Ovary (tissue), 7 donors: ENCODE measurements at regions not wholly inside any gene's neighbourhood (a gene's known extent, or its start where the extent isn't known, plus 50 kb on each side); places are given as distances from the start of the nearest gene placed in this dataset.

Source experiments
- DNase-seq, 5 donors: peaks; one replicate each; pipeline ENCODE4 v3.0.0-alpha.2; 2019 to 2020
- H3K27ac ChIP-seq, 2 donors: fragments of 200-600 bp; one replicate each; pipeline versions ENCODE4 v1.5.1 to v1.8.0; 2019 to 2022
- H3K27me3 ChIP-seq: fragments of 200-600 bp; one replicate; pipeline ENCODE4 v1.8.0; 2022
- H3K36me3 ChIP-seq: fragments of 200-600 bp; sonication (generic); one replicate; pipeline ENCODE4 v1.5.1; 2019
- H3K4me1 ChIP-seq: one replicate; pipeline ENCODE4 v1.8.1; 2013; ENCODE audit warnings: mild to moderate bottlenecking, moderate library complexity; ENCODE audit not compliant: insufficient read depth
- H3K4me3 ChIP-seq: fragments of 200-600 bp; sonication (generic); one replicate; pipeline ENCODE4 v1.5.1; 2017
- H3K9me3 ChIP-seq, 2 donors: fragments of 200-600 bp in 1 of 2; sonication (generic) in 1 of 2; one replicate each; pipeline versions ENCODE4 v1.5.1 to v1.8.1; 2013 to 2019; ENCODE audit warnings: mild to moderate bottlenecking in 1 of 2, moderate library complexity in 1 of 2
- CTCF ChIP-seq, 3 donors: fragments of 450-650 bp in 2 of 3; fragments of 200-600 bp in 1 of 3; IDR thresholded peaks; one replicate each; pipeline versions ENCODE4 v1.5.1 to v1.8.0; 2016 to 2022; ENCODE audit warnings: antibody characterized with exemption in 3 of 3, mild to moderate bottlenecking in 1 of 3
- EP300 ChIP-seq: sonication (generic); formaldehyde crosslinking; IDR thresholded peaks from one replicate; pipeline ENCODE4 v1.6.1; 2017; ENCODE audit warnings: antibody characterized with exemption
- POLR2A ChIP-seq: fragments of 450-650 bp; IDR thresholded peaks from one replicate; pipeline ENCODE4 v1.6.1; 2017; ENCODE audit warnings: antibody characterized with exemption, mild to moderate bottlenecking, moderate library complexity
- WGBS, 3 donors: extraction: QIAGEN DNeasy Blood & Tissue Kit in 1 of 3; methylation state at CpG; one replicate each; pipeline versions ENCODE4 v1.1.5 to v1.1.7; 2013 to 2017; 5-methylcytosine and 5-hydroxymethylcytosine counted together
- intact Hi-C, 4 donors: fragments of 100-400 bp; cut with DNase I; formaldehyde crosslinking; loops; one replicate each; pipeline versions ENCODE4 v1.11.0 to v1.15.1; 2022 to 2023
- donor health status: DM: no; HTN: no; CAD: no; lungs with moderate emphysema.
- donor health status: DM: no; HTN: no; CAD: no.
- donor health status: Bipolar disorder and iron deficiency.
- donor health status: DM: no; HTN: no; CAD: no.
- donor health status: DM: yes; HTN: yes; CAD: no.

- Histone ChIP-seq H3K27me3 (no peaks in the 10 kb centered on the region), H3K27ac (no peak overlapping the region), H3K4me3 (no peak overlapping the region), H3K9me3 (no peaks in the 10 kb centered on the region), H3K36me3 (no peaks in the 10 kb centered on the region), H3K4me1 (no peaks in the 10 kb centered on the region)
- intact Hi-C loops: loop anchor here in 1 of 4 donors (2.0 kb wide), 1 partner anchor 17 kb away; no protein-coding TSS in a partner anchor
- DNase-seq: no peak
- TF ChIP-seq POLR2A (no peak), CTCF (IDR thresholded peaks at IDR 0.05) (no peak), EP300 (no peak)
These were observed 52.1 kb upstream of the CD5L start for GRCh38 chr1:157893686-157894085.

DNA sequence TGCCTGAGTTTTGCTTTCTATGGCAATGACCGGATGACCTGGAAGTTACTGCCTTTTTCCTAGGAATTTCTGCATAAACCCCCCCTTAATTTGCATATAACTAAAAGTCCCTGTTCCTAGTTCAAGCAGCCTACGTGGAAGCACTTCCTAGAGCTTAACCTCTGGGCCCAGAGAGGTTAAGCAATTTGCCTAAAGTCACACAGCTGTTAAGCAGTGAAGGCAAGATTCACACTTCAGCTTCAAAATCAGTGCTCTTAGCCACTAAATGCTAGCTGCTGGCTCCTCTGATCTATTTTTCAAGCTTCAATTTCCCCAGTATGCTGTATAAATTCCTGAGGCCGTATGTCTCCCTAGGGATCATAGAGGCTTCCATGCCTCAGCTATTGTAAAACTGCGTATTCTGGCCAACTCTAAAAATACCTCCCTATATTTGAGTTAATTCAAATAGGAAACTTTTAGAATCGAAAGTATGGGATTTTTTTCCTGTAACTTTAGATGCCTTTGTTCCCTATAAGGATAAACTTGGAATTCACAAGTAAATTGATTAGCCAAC is 53.1 kb upstream of the CD5L start:
- no peaks in the 10 kb centered on the region for H3K36me3 ChIP-seq
- H3K27ac ChIP-seq: no peak overlapping the region
- no peak overlapping the region for H3K4me3 ChIP-seq
- 41 to 56% (median 45%) methylated on average over 5 of the region's 5 CpGs for WGBS, 3 donors
- no peaks in the 10 kb centered on the region for H3K27me3 ChIP-seq
- no peak for DNase-seq
- H3K9me3 ChIP-seq: no peaks in the 10 kb centered on the region
- no peaks in the 10 kb centered on the region for H3K4me1 ChIP-seq
- TF ChIP-seq EP300 (no peak), CTCF (IDR thresholded peaks at IDR 0.05) (no peak), POLR2A (no peak)
- intact Hi-C loops: loop anchor here in 1 of 4 donors (2.0 kb wide), 1 partner anchor 18 kb away; no protein-coding TSS in a partner anchor

GRCh38 chr1:157910270-157910669 is 68.7 kb upstream of the CD5L start:
- Histone ChIP-seq H3K4me3 (no peak overlapping the region), H3K36me3 (no peaks in the 10 kb centered on the region)
- intact Hi-C loops: no loop called here

GRCh38 chr1:157915859-157916258 is 74.3 kb upstream of the CD5L start:
- DNase-seq: no peak
- H3K27ac ChIP-seq: no peak overlapping the region
- TF ChIP-seq EP300: no peak
- H3K36me3 ChIP-seq: no peaks in the 10 kb centered on the region
- H3K4me1 ChIP-seq: no peaks in the 10 kb centered on the region
- H3K27me3 ChIP-seq: no peaks in the 10 kb centered on the region
- H3K9me3 ChIP-seq: no peaks in the 10 kb centered on the region
- intact Hi-C loops: no loop called here
- 69 to 79% (median 73%) methylated on average over 3 of the region's 3 CpGs for WGBS, 3 donors
- H3K4me3 ChIP-seq: no peak overlapping the region

More at GRCh38 chr1:157910270-157910669, 68.7 kb upstream of the CD5L start:
- H3K9me3 ChIP-seq: no peaks in the 10 kb centered on the region
- no peaks in the 10 kb centered on the region for H3K27me3 ChIP-seq
- no peak for TF ChIP-seq EP300
- no peak for TF ChIP-seq CTCF (IDR thresholded peaks at IDR 0.05)
- TF ChIP-seq POLR2A: no peak
- no peaks in the 10 kb centered on the region for H3K4me1 ChIP-seq
- DNase-seq: no peak
- no peak overlapping the region for H3K27ac ChIP-seq
- WGBS, 3 donors: 69 to 89% (median 89%) methylated on average over 1 of the region's 1 CpG

- Histone ChIP-seq H3K27ac (no peak overlapping the region), H3K9me3 (no peaks in the 10 kb centered on the region), H3K4me1 (no peaks in the 10 kb centered on the region), H3K4me3 (no peak overlapping the region), H3K27me3 (no peaks in the 10 kb centered on the region), H3K36me3 (no peaks in the 10 kb centered on the region)
- intact Hi-C loops: no loop called here
- no peak for DNase-seq
- 30 to 44% (median 36%) methylated on average over 1 of the region's 1 CpG for WGBS, 3 donors
- TF ChIP-seq POLR2A (no peak), EP300 (no peak), CTCF (IDR thresholded peaks at IDR 0.05) (no peak)
These were observed 75.4 kb upstream of the CD5L start for GRCh38 chr1:157916887-157917570.
